Astrocyte (in vitro differentiated cells and primary cell): ENCODE measurements at regions not wholly inside any gene's neighbourhood (a gene's known extent, or its start where the extent isn't known, plus 50 kb on each side); places are given as distances from the start of the nearest gene placed in this dataset.

Source experiments
- DNase-seq: peaks from one replicate; pipeline ENCODE4 v3.0.0-alpha.2; 2010; ENCODE audit warnings: low read depth
- FAIRE-seq: peaks from 2 replicates; lab custom pipeline; 2011; peaks lifted over from hg19 to GRCh38; lab: Jason Lieb, UNC
- H2AFZ ChIP-seq: 2 replicates; pipeline ENCODE4 v1.6.0; 2012; ENCODE audit warnings: low read depth, low read length, inconsistent platforms
- H3K27ac ChIP-seq: 2 replicates; pipeline ENCODE4 v1.5.1; 2011; ENCODE audit warnings: low read depth, low read length, inconsistent platforms
- H3K27me3 ChIP-seq: 2 replicates; pipeline ENCODE4 v1.6.0; 2011; ENCODE audit warnings: low read length, inconsistent platforms; ENCODE audit not compliant: insufficient read depth
- H3K36me3 ChIP-seq: 2 replicates; pipeline ENCODE4 v1.5.1; 2011; ENCODE audit warnings: low read length, inconsistent platforms; ENCODE audit not compliant: insufficient read depth
- H3K4me1 ChIP-seq: 2 replicates; pipeline ENCODE4 v1.5.1; 2011; ENCODE audit warnings: low read length, inconsistent platforms; ENCODE audit not compliant: insufficient read depth
- H3K4me2 ChIP-seq: 2 replicates; pipeline ENCODE4 v1.6.0; 2012; ENCODE audit warnings: low read length, inconsistent platforms
- H3K4me3 ChIP-seq: 2 replicates; pipeline ENCODE4 v1.5.1; 2011; ENCODE audit warnings: low read depth, mild to moderate bottlenecking, low read length, inconsistent platforms; ENCODE audit not compliant: insufficient read depth
- H3K79me2 ChIP-seq: 2 replicates; pipeline ENCODE4 v1.6.0; 2012; ENCODE audit warnings: mild to moderate bottlenecking, low read length, inconsistent platforms; ENCODE audit not compliant: insufficient read depth
- H3K9ac ChIP-seq: 2 replicates; pipeline ENCODE4 v1.6.0; 2012; ENCODE audit warnings: mild to moderate bottlenecking, low read length, inconsistent platforms
- H3K9me3 ChIP-seq: 2 replicates; pipeline ENCODE4 v1.5.1; 2012; ENCODE audit warnings: low read depth, mild to moderate bottlenecking, low read length, inconsistent platforms; ENCODE audit not compliant: insufficient read depth
- H4K20me1 ChIP-seq: 2 replicates; pipeline ENCODE4 v1.6.0; 2012; ENCODE audit warnings: low read length, inconsistent platforms; ENCODE audit not compliant: insufficient read depth
- H3K27ac Mint-ChIP-seq: one replicate; pipeline ENCODE4 v1.8.0; 2021; ENCODE audit warnings: mild to moderate bottlenecking, mixed read lengths; ENCODE audit not compliant: unreplicated experiment
- H3K27me3 Mint-ChIP-seq: one replicate; pipeline ENCODE4 v1.8.0; 2021; ENCODE audit warnings: low read depth, mixed read lengths; ENCODE audit not compliant: unreplicated experiment
- H3K36me3 Mint-ChIP-seq: one replicate; pipeline ENCODE4 v1.8.0; 2021; ENCODE audit warnings: low read depth, mixed read lengths; ENCODE audit not compliant: unreplicated experiment
- H3K4me1 Mint-ChIP-seq: one replicate; pipeline ENCODE4 v1.8.0; 2021; ENCODE audit warnings: low read depth, mixed read lengths; ENCODE audit not compliant: unreplicated experiment
- H3K4me3 Mint-ChIP-seq: one replicate; pipeline ENCODE4 v1.8.0; 2021; ENCODE audit warnings: mild to moderate bottlenecking, moderate library complexity, mixed read lengths; ENCODE audit not compliant: unreplicated experiment
- H3K9me3 Mint-ChIP-seq: one replicate; pipeline ENCODE4 v1.8.0; 2021; ENCODE audit warnings: mild to moderate bottlenecking, mixed read lengths; ENCODE audit not compliant: unreplicated experiment
- EZH2 ChIP-seq: IDR thresholded peaks from 2 replicates; pipeline ENCODE4 v1.6.1; 2012; ENCODE audit warnings: mild to moderate bottlenecking, low read length, inconsistent platforms; ENCODE audit not compliant: insufficient read depth
- TF ChIP-seq, protein P1 (sequence below): IDR thresholded peaks from 2 replicates; pipeline ENCODE4 v1.5.1; 2011; ENCODE audit warnings: low read depth, mild to moderate bottlenecking, inconsistent platforms, low read length, moderate library complexity; ENCODE audit not compliant: insufficient read depth

DNA sequence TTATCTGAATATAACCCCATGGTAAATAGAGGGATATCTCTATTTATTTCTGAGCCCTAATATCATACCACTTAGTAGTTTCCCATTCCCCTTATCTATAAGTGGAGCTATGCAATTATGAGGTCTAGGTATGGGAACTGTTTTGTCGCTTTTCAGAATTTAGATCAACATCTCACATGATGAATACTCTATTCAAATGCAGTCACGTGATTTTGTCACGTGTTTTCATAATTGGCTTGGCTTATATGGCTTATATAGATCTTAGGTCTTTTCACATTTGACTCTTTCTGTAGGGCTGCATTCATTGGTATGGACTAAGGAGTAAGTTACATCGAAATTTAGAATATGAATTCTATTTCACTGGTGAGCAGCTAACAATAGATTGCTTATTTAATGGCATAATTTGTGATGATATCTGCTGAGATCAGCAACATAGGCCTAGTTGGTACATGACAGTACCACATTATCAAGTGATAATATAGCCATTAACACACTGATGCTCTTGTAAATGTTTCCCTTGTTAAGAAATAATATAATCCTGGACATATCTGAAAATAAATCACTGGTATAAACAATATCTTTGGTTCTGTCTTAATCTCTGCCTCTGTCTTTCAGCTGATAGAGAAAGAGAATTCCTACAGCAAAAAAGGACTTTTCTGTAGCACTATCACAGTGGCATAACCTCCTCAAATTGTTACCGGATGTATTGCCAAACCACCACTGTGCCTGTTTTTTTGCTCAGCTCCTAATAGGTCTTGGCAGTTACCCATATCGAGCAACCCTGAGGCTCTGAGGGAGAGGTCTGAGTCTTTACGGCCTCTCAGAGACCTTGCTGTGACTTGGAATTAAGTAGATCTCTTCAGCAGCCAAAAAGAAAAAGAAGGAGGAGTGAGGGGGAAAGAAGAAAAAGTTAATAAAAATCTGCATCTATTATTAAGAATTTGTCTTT is 357.1 kb downstream of the ZPLD1 start:
- no peaks in the 10 kb centered on the region for H3K79me2 ChIP-seq
- peaks cover 8% of the 10 kb centered on the region for H3K4me1 Mint-ChIP-seq
- no peaks in the 10 kb centered on the region for H3K9me3 Mint-ChIP-seq
- no peak overlapping the region for H3K4me3 ChIP-seq
- FAIRE-seq, result no peak
- no peak overlapping the region for H2AFZ ChIP-seq
- no peaks in the 10 kb centered on the region for H3K27me3 Mint-ChIP-seq
- H3K4me1 ChIP-seq, result peaks cover 3% of the 10 kb centered on the region
- H3K27ac Mint-ChIP-seq, result no peak overlapping the region
- no peak overlapping the region for H3K9ac ChIP-seq
- no peaks in the 10 kb centered on the region for H3K36me3 ChIP-seq
- H3K27ac ChIP-seq, result no peak overlapping the region
- H3K9me3 ChIP-seq, result no peaks in the 10 kb centered on the region
- no peak overlapping the region for H3K4me2 ChIP-seq
- H4K20me1 ChIP-seq, result no peaks in the 10 kb centered on the region
- peak; percentile 35 for DNase-seq
- H3K36me3 Mint-ChIP-seq, result no peaks in the 10 kb centered on the region
- no peaks in the 10 kb centered on the region for H3K27me3 ChIP-seq
- TF ChIP-seq, protein P1, sequence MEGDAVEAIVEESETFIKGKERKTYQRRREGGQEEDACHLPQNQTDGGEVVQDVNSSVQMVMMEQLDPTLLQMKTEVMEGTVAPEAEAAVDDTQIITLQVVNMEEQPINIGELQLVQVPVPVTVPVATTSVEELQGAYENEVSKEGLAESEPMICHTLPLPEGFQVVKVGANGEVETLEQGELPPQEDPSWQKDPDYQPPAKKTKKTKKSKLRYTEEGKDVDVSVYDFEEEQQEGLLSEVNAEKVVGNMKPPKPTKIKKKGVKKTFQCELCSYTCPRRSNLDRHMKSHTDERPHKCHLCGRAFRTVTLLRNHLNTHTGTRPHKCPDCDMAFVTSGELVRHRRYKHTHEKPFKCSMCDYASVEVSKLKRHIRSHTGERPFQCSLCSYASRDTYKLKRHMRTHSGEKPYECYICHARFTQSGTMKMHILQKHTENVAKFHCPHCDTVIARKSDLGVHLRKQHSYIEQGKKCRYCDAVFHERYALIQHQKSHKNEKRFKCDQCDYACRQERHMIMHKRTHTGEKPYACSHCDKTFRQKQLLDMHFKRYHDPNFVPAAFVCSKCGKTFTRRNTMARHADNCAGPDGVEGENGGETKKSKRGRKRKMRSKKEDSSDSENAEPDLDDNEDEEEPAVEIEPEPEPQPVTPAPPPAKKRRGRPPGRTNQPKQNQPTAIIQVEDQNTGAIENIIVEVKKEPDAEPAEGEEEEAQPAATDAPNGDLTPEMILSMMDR, result no peak
- no peak for TF ChIP-seq EZH2
- H3K4me3 Mint-ChIP-seq, result no peak overlapping the region

DNA sequence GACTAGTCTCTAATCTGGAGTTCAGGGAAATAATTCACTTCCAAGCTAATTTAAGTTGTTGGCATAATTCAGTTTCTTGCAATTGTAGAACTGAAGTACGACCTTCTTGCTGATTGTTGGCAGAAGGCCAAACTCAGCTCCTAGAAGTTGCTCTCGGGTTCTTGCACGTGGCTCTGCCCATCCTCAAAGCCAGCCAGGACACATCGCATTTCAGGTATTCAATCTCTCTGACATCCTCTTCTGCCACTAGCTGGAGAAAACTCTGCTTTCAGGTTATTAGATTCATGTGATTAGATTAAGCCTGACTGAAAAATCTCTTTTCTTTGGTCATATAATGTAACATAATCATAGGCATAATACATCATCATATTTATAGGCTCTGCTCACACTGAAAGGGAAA is 362.0 kb downstream of the ZPLD1 start:
- no peaks in the 10 kb centered on the region for H3K79me2 ChIP-seq
- no peak for DNase-seq
- H3K27me3 ChIP-seq, result no peaks in the 10 kb centered on the region
- no peaks in the 10 kb centered on the region for H3K4me1 ChIP-seq
- no peak for FAIRE-seq
- H3K4me3 ChIP-seq, result no peak overlapping the region
- Mint-ChIP-seq H3K4me1 (peaks cover 4% of the 10 kb centered on the region), H3K27me3 (no peaks in the 10 kb centered on the region), H3K36me3 (no peaks in the 10 kb centered on the region), H3K27ac (no peak overlapping the region), H3K4me3 (no peak overlapping the region), H3K9me3 (no peaks in the 10 kb centered on the region)
- no peaks in the 10 kb centered on the region for H4K20me1 ChIP-seq
- H3K9me3 ChIP-seq, result no peaks in the 10 kb centered on the region
- no peak overlapping the region for H3K27ac ChIP-seq
- TF ChIP-seq EZH2, result no peak
- TF ChIP-seq, protein P1, result no peak
- no peak overlapping the region for H3K4me2 ChIP-seq
- H3K36me3 ChIP-seq, result no peaks in the 10 kb centered on the region
- no peak overlapping the region for H3K9ac ChIP-seq
- H2AFZ ChIP-seq, result no peak overlapping the region

DNA sequence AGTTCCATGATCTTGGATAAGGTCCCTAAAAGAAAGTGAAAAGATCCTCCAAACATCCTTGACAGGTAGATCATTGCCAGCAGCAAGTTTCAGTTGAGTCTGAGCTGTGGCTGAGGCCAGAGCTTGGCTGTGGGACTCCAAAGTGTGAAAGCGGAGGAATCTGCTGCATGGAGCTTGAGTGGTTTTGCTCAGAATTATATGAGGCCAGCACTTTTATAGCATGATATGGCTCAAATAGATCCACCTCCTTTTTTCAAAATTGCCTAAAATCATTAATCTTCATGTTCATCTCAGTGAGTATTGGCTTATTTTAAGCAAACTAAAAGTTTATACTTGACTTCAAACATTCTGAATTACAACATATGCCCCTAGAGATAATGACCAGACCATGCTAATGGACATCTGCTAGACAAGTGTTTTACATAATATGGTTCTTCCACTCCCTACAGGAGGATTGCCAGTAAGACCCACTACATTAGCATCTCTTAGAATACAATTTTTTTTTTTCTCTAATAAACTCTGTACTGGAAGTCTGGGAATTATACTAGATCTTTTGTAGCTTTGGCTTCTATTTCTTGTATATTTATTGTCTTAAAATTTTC is 368.1 kb downstream of the ZPLD1 start:
- no peaks in the 10 kb centered on the region for H3K79me2 ChIP-seq
- Mint-ChIP-seq H3K27me3 (no peaks in the 10 kb centered on the region), H3K9me3 (no peaks in the 10 kb centered on the region), H3K4me1 (no peaks in the 10 kb centered on the region), H3K36me3 (no peaks in the 10 kb centered on the region), H3K4me3 (no peak overlapping the region), H3K27ac (no peak overlapping the region)
- DNase-seq (no peak), FAIRE-seq (no peak)
- H4K20me1 ChIP-seq, result no peaks in the 10 kb centered on the region
- TF ChIP-seq, protein P1, result no peak
- TF ChIP-seq EZH2, result no peak
- no peaks in the 10 kb centered on the region for H3K27me3 ChIP-seq
- H3K4me1 ChIP-seq, result no peaks in the 10 kb centered on the region
- H3K9ac ChIP-seq, result no peak overlapping the region
- H3K4me2 ChIP-seq, result no peak overlapping the region
- H3K9me3 ChIP-seq, result no peaks in the 10 kb centered on the region
- H2AFZ ChIP-seq, result no peak overlapping the region
- H3K4me3 ChIP-seq, result no peak overlapping the region
- H3K36me3 ChIP-seq, result no peaks in the 10 kb centered on the region
- no peak overlapping the region for H3K27ac ChIP-seq
